GM13976 (cell line): ENCODE measurements at regions not wholly inside any gene's neighbourhood (a gene's known extent, or its start where the extent isn't known, plus 50 kb on each side); places are given as distances from the start of the nearest gene placed in this dataset.

Source experiments
- DNase-seq: peaks from one replicate; pipeline ENCODE4 v3.0.0; 2012; ENCODE audit warnings: low spot score
- CTCF ChIP-seq: IDR thresholded peaks from 2 replicates; pipeline ENCODE4 v1.5.1; 2012; ENCODE audit warnings: borderline replicate concordance, mild to moderate bottlenecking; ENCODE audit not compliant: insufficient read depth; ENCODE audit errors: extremely low read depth, missing control alignments, control extremely low read depth
- in situ Hi-C: fragments of 300-500 bp; cut with MboI; formaldehyde crosslinking; loops from one replicate; pipeline ENCODE4 v1.12.0; 2022; ENCODE audit warnings: low sequenced_read_pairs, mixed read lengths, inconsistent platforms; ENCODE audit not compliant: unreplicated experiment

GRCh38 chr9:87233431-87233830, 264.2 kb upstream of the DAPK1 start:
- in situ Hi-C loops, result no loop called here
- DNase-seq, result no peak
- TF ChIP-seq CTCF, result no peak

- in situ Hi-C loops, result no loop called here
- TF ChIP-seq CTCF, result no peak
Observed at GRCh38 chr9:87233899-87234455, 263.7 kb upstream of the DAPK1 start.

GRCh38 chr9:87234854-87235253, 262.8 kb upstream of the DAPK1 start:
- no peak for DNase-seq
- no peak for TF ChIP-seq CTCF
- in situ Hi-C loops, result no loop called here

More at GRCh38 chr9:87233899-87234455, 263.7 kb upstream of the DAPK1 start:
- DNase-seq, result no peak

- in situ Hi-C loops, result no loop called here
- no peak for TF ChIP-seq CTCF
- DNase-seq, result no peak
Observed at GRCh38 chr9:87236546-87236945, 261.1 kb upstream of the DAPK1 start.

GRCh38 chr9:87237336-87237735, 260.3 kb upstream of the DAPK1 start:
- in situ Hi-C loops, result no loop called here
- TF ChIP-seq CTCF, result no peak
- DNase-seq, result no peak

GRCh38 chr9:87238545-87238944, 259.1 kb upstream of the DAPK1 start:
- in situ Hi-C loops, result no loop called here
- no peak for TF ChIP-seq CTCF
- DNase-seq, result no peak
